HG02852 (cell line): ENCODE measurements at regions not wholly inside any gene's neighbourhood (a gene's known extent, or its start where the extent isn't known, plus 50 kb on each side); places are given as distances from the start of the nearest gene placed in this dataset.
"Not testable (repeated sequence)": the region's sequence is repeated elsewhere in the genome, so short reads cannot be mapped to it uniquely, and the experiment has no call there.

Experiments used
- ATAC-seq: cut with Tn5 transposase; IDR thresholded peaks from one replicate; pipeline ENCODE4 v1.9.1; 2021; ENCODE audit warnings: mild to moderate bottlenecking, moderate library complexity; ENCODE audit not compliant: unreplicated experiment

DNA sequence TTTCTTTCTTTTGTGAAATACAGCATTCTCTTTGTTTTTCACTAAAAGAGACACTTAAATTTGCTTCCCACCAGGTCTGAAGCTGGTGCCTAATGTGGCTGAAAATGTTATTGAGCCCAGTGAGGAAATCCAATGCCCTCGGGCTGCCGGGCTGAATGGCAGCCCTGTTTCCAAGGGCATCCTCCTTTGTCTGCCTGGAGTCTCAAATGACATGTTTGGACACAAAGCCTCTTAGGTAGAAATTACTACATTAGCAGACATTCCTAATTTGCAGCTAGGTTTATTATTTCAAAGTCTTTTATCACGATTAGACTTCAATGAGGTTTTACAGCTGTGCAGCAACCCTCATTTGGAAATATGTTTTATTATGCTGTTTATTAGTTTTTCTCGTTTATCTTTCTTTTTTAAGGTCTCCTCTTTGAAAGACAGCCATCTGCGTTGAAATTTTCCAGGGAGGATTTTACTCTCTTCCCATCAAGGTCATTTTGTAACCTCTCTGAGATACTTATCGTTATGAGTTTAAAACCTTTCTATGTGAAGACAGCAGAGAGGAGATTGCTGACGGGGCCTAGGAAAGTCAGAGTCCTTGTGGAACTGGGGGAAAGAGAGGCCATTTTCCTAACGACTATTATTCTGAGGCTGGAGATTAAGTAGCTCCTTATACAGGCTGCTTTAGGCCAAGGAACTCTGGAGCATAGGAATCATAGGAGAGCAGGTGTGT is 59.0 kb upstream of the ZNF532 start:
- no peak for ATAC-seq

DNA sequence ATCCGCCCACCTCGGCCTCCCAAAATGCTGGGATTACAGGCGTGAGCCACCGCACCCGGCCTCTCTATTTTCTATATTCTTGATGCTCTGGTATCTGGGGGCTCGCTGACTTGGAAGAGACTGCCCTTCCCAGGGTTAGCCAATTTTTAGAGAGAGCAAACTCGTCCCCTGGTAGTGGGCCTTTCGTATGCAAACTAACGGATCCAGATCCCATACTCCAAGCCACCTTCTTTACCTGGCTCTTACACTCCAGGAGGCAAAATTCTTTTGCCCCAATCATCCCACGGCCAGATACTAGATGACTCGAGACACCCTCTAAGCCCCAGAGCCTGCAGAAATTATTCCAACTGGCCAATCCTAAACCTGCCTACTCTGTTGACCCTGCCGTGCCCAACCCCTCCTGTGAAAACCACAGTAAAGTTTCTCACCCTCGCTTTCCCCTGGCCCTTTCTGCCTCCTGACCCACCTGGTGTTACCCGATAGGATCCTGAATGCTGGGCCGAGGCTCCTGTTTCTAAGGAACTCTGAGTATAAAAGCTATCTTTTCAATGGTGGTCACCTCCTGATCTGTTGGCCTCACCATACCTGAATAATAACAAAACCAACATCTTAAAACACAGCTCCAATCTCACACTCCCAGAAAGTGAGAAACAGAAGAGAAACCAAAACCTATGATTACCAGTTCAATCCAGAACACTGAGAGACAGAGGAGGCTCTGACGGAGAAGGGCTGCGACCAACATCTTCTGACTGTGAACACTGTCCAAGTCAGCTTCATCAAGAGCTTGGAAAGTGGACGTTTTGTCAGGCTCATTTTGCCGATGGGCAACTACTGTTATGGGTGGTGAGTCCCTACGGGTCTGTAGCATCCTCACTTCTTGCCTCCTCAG is 57.6 kb upstream of the ZNF532 start:
- peak; percentile 99 for ATAC-seq

DNA sequence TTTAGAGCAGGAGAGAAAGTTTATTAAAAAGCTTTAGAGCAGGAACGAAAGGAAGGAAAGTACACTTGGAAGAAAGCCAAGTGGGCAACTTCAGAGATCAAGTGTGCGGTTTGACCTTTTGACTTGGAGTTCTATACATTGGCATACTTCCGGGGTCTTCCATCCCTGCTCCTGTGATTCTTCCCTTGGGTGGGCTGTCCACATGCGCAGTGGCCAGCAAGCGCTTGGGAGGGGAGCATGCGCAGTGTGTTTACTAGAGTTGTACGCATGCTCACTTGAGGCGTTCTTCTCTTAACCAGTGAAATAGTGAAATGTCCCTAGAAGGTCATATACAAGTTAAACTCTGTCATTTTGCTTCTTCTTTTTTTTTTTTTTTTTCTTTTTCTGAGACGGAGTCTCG is 56.9 kb upstream of the ZNF532 start:
- no peak for ATAC-seq

DNA sequence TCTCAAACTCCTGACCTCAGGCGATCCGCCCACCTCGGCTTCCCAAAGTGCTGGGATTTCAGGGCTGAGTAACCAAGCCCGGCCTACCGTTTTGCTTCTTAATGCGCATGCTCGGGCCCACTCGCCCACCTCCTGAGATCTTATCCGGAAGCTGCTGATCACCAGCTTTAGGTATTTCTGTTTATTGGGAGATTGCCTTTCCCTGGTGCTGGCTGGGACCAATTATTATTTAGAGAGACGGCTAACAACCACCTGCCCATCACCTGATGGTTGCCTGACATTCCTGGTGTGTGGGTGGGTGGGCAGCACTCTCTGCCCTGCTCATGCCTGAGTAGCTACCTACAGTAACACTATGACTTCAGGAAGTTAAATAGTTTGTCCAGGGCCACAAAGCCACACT is 56.3 kb upstream of the ZNF532 start:
- ATAC-seq = no peak

DNA sequence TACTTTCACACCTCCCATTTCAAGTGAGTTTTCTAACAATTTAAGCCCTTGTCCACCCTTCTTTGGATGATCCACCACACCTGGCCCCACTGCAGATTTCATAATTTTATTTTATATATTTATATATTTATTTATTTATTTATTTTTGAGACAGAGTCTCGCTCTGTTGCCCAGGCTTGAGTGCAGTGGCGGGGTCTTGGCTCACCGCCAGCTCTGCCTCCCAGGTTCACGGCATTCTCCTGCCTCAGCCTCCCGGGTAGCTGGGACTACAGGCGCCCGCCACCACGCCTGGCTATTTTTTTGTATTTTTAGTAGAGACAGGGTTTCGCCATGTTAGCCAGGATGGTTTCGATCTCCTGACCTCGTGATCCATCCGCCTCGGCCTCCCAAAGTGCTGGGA is 52.8 kb upstream of the ZNF532 start:
- not testable (repeated sequence) for ATAC-seq

DNA sequence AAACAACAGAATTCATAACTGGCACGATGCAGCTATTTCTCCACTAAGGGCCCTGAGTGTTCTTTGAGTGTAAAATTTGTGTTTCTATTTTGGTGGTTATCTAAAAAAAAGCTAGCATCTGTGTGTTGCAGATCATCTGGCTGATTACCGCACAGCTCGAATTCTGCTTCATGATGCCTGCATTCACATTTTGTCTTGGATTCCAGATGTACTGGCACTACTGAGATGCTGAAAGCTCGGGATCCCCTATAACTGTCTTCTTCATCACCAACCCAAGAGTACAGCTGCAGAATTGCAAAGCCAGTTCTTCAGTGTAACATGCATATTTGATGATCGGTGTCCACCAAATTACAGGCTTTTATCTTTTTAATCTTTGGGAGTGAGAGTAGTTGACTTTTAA is 51.6 kb upstream of the ZNF532 start:
- ATAC-seq = no peak

DNA sequence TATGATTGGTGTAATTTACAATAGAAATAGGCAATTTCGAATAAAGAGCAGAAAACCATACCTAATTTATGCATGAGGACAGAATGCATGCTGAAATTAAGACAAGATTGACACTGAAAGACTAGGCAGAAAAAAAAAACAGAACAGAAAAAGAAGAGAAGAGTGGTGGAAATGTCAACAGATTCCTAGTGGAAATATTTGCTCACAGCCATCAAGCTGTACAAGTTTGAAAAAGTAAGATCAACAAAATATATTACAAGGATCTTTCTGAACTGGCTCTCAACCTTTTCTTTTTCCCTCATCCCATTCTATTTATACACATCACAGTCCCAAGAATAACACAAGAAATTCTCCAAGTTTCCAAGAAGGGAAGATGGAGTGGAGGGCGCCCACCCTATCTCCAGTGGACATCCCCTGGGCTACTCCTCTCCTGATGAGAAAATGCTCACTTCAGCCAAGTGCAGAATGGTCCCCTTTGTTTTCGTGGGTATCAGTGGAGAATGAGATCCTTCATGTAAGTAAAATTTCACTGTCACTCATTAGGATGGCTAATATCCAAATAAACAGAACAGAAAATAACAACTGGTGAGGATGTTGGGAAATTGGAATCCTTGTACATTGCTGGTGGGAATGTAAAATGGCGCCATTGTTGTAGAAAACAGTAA is 51.0 kb upstream of the ZNF532 start:
- no peak for ATAC-seq

DNA sequence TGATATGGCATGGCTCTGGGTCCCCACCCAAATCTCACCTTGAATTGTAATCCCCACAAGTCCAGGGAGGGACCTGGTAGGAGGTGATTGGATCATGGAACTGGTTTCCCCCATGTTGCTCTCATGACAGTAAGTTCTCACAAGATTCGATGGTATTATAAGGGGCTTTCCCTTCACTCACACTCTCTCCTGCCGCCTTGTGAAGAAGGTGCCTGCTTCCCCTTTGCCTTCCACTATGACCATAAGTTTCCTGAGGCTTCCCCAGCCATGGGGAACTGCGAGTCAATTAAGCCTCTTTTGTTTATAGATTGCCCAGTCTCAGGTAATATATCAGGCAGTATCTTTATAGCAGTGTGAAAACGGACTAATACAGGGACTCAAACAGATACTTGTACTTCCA is 50.4 kb upstream of the ZNF532 start:
- ATAC-seq = no peak
